ENCODE measurements at regions not wholly inside any gene's neighbourhood (a gene's known extent, or its start where the extent isn't known, plus 50 kb on each side); places are given as distances from the start of the nearest gene placed in this dataset.

- TF ChIP-seq CTCF (IDR thresholded peaks at IDR 0.05) (no peak), POLR2A (IDR thresholded peaks at IDR 0.05) (no peak)
Measured at GRCh38 chr17:68657166-68657565, 56.0 kb upstream of the FAM20A start.

Measured in sigmoid colon (tissue), 3 donors.